HG03097 (cell line): ENCODE measurements at regions not wholly inside any gene's neighbourhood (a gene's known extent, or its start where the extent isn't known, plus 50 kb on each side); places are given as distances from the start of the nearest gene placed in this dataset.
"Not testable (repeated sequence)": the region's sequence is repeated elsewhere in the genome, so short reads cannot be mapped to it uniquely, and the experiment has no call there.

Source experiments
- ATAC-seq: cut with Tn5 transposase; IDR thresholded peaks from one replicate; pipeline ENCODE4 v1.9.1; 2021; ENCODE audit not compliant: unreplicated experiment, low FRiP score

DNA sequence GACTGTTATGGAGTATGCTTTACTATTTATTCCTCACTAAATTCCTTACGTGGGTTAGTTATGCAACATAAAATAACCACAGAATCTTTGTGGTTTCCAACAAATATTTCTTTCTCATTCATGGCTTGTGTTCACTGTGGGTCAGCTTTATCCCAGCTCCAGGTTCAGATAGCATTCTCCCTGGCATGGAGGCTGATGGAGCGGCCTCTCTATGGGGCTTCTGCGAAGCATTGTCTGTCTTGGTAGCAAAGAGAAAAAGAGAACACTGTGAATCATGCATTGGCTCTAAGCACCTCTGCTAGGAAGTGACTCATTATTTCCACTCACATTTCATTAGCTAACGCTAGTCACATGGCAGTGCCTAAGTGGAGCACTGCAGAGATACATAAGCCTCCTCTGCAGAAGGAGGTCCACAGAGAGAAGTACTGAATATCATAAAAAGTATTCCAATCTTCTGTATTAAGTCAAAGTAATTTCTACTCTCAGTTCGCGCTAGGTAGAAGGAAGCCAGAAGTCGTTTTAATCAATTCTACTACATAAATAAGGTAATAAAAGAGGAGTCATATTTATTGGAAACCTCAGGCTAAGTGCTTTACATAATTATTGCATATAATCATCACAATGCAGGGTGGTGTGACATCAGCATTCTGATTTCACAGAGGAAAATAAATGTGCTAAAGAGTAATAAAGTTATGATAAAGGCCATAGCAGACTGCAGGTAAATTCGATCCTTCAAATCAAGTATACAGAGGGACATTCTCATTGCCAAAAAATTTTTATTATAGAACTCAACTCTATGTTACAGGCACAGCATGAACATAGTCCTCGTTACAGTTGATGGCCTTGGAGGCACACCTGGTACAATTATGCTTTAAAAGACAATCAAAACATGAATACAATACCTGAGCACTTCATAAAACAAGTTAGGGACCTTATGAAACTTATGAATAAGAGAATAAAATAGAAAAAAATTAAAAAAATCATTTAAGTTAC, 531.1 kb downstream of the CETN3 start:
- ATAC-seq, result no peak

DNA sequence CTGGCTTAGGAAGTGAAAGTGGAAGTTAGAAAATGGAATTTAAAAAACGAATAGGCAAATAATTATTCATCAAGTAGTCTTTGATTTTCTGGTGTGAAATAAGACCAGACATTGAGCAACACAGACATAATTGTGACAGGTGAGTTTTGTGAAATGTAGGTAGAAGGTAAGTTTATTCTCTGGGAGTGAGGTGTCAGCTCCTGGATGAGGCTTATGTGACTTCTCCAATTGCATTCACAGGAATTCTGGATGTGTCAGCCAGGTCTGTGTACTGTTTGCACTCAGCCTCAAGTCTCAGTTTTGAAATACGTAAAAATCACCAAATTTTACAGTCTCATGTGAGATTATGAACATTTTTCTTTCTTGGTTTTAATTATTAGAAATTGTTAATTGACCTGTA, 537.6 kb downstream of the CETN3 start:
- ATAC-seq, result no peak

- no peak for ATAC-seq
Measured at GRCh38 chr5:89869346-89869745, 540.2 kb downstream of the CETN3 start.

DNA sequence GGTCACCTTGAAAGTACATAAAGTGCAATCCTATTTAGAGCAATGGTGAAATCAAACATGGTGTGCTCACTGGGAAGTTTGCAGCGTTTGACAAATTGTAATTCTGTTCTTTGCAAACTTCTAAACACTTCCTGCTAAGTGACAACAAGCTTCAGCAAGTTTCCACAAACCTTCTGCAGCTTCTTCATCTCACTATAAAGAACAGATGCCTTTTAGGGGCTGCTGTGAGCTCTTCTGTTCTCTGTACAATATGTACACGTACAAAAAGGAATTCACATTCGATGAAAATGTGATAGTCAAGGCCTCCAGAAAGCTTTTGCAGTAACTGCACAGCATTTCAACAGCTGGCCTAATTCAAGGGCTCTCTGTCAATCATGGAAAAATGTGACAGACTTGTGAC, 543.1 kb downstream of the CETN3 start:
- ATAC-seq, result no peak

GRCh38 chr5:89864941-89865340, 544.6 kb downstream of the CETN3 start:
- ATAC-seq, result no peak

DNA sequence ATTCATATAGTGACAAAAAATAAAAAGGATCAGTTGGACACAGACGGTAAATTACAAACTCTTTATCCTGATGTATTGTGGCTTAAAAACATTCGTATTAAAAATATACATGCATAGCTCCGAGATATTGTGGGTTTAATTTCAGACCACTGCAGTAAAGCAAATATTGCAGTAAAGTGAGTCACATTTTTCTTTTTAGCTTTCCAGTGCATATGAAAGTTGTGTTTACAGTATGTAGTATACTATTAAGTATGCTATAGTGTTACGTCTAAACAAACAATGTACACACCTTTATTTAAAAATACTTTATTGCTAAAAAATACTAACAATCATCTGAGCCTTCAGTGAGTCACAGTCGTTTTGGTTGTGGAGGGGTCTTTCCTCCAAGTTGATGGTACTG, 551.8 kb downstream of the CETN3 start:
- ATAC-seq, result no peak

DNA sequence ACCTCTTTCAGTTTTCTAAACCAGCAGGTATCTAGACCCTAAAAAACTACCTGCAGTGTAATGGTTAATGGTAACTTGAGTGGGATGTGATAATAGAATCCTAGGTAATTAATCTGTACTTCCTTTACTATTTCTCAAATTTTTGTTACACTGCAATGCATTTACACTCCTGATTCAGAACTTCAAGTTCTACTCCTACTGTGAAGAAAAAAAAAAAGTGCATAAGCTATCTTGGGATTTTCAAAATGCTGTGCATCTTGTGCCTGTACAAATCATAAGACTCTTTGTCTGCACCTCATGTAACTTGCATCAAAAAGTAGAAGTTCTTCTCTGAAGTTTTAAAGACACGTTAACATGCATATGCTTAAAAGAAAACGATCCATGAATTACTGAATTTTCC, 554.1 kb downstream of the CETN3 start:
- no peak for ATAC-seq

DNA sequence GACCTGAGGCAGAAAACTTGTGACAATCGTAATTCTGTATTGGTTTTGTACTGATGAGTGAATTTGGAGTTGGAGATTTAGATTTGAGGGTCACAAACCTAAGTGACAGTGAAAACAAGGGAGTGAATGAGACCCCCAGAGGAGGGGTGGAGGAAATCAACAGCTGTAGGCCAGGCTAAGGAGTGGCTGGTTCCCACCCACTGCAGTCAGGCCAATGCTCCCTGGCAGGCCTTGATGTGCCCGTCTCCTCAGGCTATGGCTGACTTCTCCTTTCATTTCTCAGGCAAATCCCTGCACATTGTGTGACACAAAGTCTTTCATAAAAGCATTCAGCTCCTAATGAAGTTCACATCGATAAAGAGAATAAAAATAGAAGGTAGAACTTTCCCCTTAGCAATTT, 557.6 kb downstream of the CETN3 start:
- no peak for ATAC-seq

DNA sequence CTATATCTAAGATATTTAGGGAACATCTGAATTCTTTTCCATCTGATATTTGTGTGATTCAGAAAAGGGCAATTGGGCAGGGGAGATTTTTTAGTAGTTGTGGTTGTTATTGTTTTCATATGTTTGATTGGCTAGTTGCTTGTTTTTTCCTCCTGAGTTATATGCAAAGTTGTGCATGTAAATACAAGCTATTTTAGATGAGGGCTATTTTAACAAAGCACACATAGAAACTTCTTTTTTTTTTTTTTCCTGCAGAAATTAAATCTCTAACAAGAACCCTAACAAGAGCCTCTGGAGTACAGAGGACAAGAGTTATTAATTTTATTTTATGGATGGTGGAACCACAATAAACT, 559.1 kb downstream of the CETN3 start:
- ATAC-seq, result no peak

GRCh38 chr5:89849830-89850512, 559.6 kb downstream of the CETN3 start:
- ATAC-seq, result no peak

DNA sequence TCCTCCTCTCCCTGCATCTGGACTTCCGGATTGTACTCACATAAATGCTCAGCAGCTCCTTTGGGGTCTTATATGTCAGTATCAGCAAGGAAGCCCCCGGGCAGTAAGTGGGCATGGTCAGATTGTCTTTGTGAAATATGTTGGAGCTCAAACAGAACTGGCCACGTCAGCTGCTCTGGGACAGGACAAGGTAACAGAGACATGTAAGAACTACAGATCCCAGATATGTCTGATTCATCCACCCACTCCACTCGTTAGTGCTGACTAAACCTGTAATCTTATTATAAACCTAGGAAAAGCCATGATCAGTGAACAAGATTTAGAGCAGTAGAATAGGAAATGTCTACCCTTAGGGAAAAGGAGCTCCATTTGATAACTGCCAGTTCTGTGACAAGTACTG, 561.8 kb downstream of the CETN3 start:
- ATAC-seq, result no peak

- ATAC-seq, result no peak
Measured at GRCh38 chr5:89844548-89844947, 565.0 kb downstream of the CETN3 start.

DNA sequence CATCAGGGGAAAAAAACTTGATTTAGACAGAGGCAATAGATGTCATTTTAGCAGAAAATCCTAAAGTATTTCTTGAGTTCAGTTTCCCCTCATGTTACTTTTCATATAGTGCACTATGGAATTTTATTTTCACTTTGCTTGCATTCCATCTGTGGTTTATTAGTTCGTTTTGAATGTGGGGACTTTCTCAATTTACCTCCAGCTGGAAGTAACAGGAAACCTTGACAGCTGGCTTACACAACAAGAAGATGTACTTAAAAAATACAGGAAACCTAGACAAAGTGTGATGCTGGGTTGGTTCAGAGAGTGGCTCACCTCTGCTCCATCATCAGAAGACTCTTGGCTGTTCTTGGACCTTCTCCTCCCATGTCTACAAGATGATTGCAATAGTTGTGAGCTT, 567.0 kb downstream of the CETN3 start:
- ATAC-seq, result no peak

GRCh38 chr5:89840906-89841305, 568.6 kb downstream of the CETN3 start:
- ATAC-seq, result no peak

GRCh38 chr5:89830691-89831090, 578.9 kb downstream of the CETN3 start:
- ATAC-seq, result no peak

GRCh38 chr5:89827960-89828359, 581.6 kb downstream of the CETN3 start:
- ATAC-seq, result no peak

DNA sequence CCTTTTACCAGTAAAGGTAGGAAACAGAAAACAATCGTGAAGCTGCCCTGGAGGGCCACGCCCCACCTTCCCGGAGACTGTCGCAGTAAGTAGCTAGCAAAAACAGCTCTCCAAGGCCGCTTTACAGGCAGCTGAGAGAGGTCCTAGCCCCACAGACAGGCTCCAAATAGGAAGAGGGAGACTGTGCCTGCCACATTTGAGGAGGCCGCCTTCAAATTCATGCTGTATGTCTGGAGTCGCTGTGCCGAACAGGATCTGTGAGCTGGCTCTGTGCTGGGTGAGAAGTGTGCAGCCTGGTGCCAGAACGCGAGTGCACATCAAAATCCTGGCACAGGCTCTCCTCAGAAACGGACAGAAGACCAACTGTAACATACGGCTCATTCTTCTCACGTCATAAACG, 582.2 kb downstream of the CETN3 start:
- ATAC-seq, result no peak

DNA sequence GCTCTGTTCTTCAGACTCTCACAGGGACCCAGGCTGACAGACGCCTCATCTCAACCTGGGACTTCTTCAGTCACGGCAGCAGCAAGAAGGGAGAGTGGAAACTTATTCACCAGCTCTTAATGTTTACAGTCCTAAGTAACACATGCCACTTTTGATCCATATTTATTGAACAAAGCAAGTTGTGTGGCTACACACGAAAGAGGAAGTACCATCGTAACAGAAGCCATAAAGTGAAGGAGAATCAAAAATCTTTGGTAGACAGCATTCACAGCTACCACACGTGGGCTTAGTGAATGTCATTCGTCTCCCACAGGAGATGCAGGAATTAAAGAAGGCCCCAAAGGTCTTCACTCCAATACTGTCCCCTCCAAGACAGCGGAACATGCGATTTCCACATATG, 582.6 kb downstream of the CETN3 start:
- no peak for ATAC-seq

DNA sequence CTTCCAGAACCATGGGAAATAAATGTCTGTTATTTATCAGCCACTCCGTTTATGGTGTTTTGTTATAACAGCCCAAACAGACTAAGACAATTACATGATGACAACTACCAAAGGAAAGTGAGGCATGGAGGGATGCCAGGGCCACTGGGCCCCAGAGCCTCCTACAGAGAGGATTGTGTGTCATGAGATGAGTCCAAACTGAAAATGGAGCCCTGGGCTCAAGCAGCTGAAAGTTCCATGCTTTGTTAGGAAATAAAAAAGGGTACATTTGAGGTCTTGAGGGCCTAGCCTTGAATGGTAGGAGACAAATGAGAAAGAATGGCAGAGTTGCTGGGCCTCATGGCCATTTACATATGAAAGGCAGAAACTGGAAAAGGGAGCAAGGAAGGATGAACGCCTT, 586.5 kb downstream of the CETN3 start:
- no peak for ATAC-seq

- no peak for ATAC-seq
Measured at GRCh38 chr5:89817841-89818240, 591.7 kb downstream of the CETN3 start.

DNA sequence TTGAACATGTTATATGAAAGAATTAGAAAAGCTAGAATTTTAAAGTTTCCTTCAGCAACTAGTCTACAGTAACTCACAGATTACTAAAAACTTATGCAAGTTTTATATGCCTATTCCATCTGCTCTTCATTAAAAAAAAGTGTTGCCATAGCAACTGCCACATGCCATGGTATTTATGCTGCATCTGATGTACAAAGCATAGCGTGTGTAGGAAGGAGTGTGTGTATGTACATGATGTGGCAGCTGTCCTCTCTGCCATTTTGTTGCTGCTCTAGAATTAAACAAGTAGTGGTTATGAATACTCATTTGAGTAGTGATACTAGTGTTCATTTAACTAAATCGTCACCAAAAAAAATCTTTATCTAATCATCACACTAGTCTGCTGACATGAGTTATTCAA, 593.5 kb downstream of the CETN3 start:
- no peak for ATAC-seq

DNA sequence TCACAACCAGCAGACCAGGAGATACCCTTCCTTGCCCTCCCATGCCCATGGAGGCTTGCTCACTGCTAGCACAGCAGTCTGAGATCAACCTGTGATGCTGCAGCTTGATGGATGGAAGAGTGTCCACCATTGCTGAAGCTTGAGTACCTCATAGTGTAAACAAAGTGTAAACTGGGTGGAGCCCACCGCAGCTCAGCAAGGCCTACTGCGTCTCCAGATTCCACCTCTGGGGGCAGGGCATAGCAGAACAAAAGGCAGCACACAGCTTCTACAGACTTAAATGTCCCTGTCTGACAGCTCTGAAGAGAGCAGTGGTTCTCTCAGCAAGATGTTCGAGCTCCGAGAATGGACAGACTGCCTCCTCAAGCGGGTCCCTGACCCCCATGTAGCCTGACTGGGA, 608.8 kb downstream of the CETN3 start:
- ATAC-seq, result not testable (repeated sequence)
